C1 segment of cervical spinal cord (tissue), 14 donors: ENCODE measurements at regions not wholly inside any gene's neighbourhood (a gene's known extent, or its start where the extent isn't known, plus 50 kb on each side); places are given as distances from the start of the nearest gene placed in this dataset.
"Not testable (repeated sequence)": the region's sequence is repeated elsewhere in the genome, so short reads cannot be mapped to it uniquely, and the experiment has no call there.

Experiments
- DNase-seq, 14 donors: peaks; one replicate each; lab custom pipeline; 2025; lab: John Stamatoyannopoulos, UW

DNA sequence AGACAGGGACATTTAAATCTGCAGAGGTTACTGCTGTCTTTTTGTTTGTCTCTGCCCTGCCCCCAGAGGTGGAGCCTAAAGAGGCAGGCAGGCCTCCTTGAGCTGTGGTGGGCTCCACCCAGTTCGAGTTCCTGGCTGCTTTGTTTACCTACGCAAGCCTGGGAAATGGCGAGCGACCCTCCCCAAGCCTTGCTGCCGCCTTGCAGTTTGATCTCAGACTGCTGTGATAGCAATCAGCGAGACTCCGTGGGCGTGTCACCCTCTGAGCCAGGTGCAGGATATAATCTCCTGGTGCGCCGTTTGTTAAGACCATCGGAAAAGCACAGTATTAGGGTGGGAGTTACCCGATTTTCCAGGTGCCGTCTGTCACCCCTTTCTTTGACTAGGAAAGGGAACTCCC, 93.3 kb downstream of the ANKRD30BL start:
- DNase-seq = not testable (repeated sequence)

- not testable (repeated sequence) for DNase-seq
These were observed 96.4 kb downstream of the ANKRD30BL start for GRCh38 chr2:132065391-132065790.

DNA sequence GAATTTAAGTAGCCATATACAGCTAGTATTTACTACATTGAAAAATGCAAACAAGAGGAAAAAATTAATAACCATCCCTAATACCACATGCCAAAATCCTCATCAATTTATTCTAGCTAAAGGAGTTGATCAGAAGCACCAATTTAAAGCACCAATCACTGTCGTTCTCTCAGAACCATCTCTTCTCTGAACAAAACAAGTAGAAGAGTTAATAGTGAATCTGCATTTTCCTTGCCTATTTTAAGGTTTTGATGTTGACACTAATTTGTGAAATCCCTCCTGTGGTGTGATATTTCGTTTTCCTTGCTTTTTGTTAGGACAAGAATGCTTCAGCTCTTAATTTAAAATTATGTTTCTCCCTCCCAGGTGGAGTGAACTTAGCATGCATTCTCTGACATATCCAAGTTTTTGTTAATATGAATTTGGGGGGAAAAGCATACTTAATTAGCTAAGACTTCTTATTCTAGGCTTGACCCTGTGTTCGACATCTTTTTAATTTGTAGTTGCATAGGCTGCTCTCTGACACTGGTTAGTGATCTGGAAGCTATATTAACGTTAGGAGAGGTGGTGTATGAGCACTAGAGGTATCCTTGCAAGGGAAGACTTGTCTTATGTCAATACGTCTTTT, 122.0 kb downstream of the ANKRD30BL start:
- DNase-seq = not testable (repeated sequence)

- DNase-seq = not testable (repeated sequence)
These were observed 122.9 kb downstream of the ANKRD30BL start for GRCh38 chr2:132038883-132039235.

- DNase-seq = no peak
These were observed 123.4 kb downstream of the ANKRD30BL start for GRCh38 chr2:132038179-132038882.

DNA sequence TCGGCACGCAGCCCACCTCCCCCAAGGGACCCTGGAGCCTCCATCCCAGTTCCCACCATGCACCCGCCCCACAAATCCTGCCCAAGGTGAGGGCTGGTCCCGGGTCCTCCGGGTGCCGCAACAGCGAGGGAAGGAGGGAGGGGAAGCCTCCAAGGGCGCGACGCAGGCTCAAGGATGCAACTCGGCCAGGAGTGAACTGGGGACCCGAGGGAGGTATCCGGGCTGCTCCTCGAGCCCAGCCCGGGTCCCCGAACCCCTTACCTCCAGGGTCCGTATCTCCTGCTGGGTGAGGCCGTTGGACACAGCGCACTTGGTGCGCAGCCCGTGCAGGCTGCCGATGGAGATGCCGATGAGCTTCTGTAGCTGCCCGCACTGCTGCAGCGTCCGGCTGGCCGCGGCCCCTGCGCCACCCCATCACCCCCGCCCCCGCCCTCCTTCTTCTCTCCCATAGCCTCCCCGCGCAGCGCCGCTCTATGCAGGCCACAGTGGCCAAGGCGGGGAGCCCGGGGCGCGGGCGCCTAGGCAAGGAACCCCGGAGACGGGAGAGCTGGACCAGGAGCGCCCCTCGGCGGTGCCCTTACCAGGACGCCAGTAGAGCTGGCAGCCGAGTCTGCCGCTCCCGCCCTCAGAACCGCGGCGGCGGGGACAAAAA, 124.1 kb downstream of the ANKRD30BL start:
- peak in 2 of 14 donors; percentile 0 to 13 for DNase-seq

- no peak for DNase-seq
These were observed 127.1 kb downstream of the ANKRD30BL start for GRCh38 chr2:132034646-132035045.

GRCh38 chr2:132033949-132034348, 127.8 kb downstream of the ANKRD30BL start:
- DNase-seq = no peak

- DNase-seq = no peak
These were observed 128.4 kb downstream of the ANKRD30BL start for GRCh38 chr2:132033365-132033764.

DNA sequence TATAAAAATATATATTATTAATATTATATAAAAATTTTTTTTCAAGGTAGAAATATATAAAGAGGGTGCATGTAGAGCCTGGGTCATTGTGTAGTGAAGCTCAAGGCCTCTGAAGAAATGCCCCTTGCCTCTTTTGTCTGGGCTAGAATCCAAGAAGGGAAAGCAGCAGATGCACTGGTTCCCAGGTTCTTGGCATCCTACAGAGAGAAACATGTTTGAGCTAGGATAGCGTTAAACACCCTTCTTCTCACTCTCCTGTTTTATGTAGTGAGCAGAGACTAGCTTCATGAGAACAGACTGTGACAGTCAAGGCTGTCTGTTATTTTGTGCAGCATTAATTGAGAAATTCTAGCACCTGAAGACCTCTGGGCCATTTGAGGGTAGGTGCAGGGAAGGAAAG, 149.7 kb downstream of the ANKRD30BL start:
- DNase-seq = not testable (repeated sequence)

- no peak for DNase-seq
These were observed 151.8 kb downstream of the ANKRD30BL start for GRCh38 chr2:132009874-132010521.

- no peak for DNase-seq
These were observed 152.4 kb downstream of the ANKRD30BL start for GRCh38 chr2:132009177-132009873.

GRCh38 chr2:131990751-131991150, 171.0 kb downstream of the ANKRD30BL start:
- not testable (repeated sequence) for DNase-seq

GRCh38 chr2:131966671-131967070, 195.1 kb downstream of the ANKRD30BL start:
- DNase-seq = not testable (repeated sequence)

GRCh38 chr2:131966256-131966655, 195.5 kb downstream of the ANKRD30BL start:
- no peak for DNase-seq

DNA sequence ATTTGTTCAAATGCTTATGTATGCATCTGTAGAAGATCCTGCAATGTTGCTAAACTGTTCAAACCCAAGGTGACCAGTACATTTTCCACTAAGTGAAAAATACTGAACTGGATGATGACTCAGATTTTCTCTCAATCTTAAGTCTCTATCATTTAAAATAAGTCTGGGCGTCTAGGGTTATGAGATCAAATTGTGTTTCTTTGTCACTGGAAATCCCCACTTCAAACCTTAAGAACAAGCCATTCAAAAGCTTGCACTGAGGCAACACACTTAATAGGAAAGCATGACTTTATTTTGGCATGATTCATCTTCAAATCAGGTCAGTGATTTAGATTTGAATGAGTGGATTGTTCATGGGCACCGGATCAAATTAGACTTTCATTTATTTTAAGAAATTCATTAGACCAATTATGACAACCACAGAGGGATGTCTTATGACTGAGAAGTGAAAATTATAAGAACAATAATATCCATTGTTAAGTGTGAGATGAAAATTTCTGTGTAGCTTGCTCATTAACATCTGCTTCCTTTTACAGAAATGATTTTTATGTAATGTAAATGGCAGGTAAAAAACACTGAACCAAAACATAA, 203.6 kb downstream of the ANKRD30BL start:
- DNase-seq = not testable (repeated sequence)

- DNase-seq = not testable (repeated sequence)
These were observed 213.1 kb downstream of the ANKRD30BL start for GRCh38 chr2:131948641-131949040.

- DNase-seq = not testable (repeated sequence)
These were observed 238.5 kb downstream of the ANKRD30BL start for GRCh38 chr2:131923287-131923686.

- DNase-seq = not testable (repeated sequence)
These were observed 238.9 kb downstream of the ANKRD30BL start for GRCh38 chr2:131922854-131923253.
